Activated CD4-positive, alpha-beta T cell treated with anti-CD3 and anti-CD28 coated beads, Interleukin-2, amount 50 U/mL, for 24 hours (primary cell): ENCODE measurements at regions not wholly inside any gene's neighbourhood (a gene's known extent, or its start where the extent isn't known, plus 50 kb on each side); places are given as distances from the start of the nearest gene placed in this dataset.

ENCODE experiments used
- DNase-seq, 2 donors: peaks; one replicate each; pipeline ENCODE4 v3.0.0-alpha.2; 2020; ENCODE audit warnings: low read depth in 1 of 2, low spot score in 1 of 2

GRCh38 chr2:204470178-204470620, 75.1 kb upstream of the PARD3B start:
- DNase-seq: no peak

GRCh38 chr2:204470621-204471196, 74.6 kb upstream of the PARD3B start:
- no peak for DNase-seq

GRCh38 chr2:204472375-204472774, 72.9 kb upstream of the PARD3B start:
- no peak for DNase-seq

- DNase-seq: no peak
Measured at GRCh38 chr2:204473224-204473623, 72.1 kb upstream of the PARD3B start.

- DNase-seq: no peak
Measured at GRCh38 chr2:204475399-204475798, 69.9 kb upstream of the PARD3B start.

GRCh38 chr2:204477358-204477950, 67.8 kb upstream of the PARD3B start:
- no peak for DNase-seq

GRCh38 chr2:204479557-204479956, 65.7 kb upstream of the PARD3B start:
- DNase-seq: no peak

GRCh38 chr2:204480676-204481075, 64.6 kb upstream of the PARD3B start:
- DNase-seq: no peak

- no peak for DNase-seq
Measured at GRCh38 chr2:204483608-204484081, 61.6 kb upstream of the PARD3B start.

- DNase-seq: no peak
Measured at GRCh38 chr2:204486321-204486720, 59.0 kb upstream of the PARD3B start.

GRCh38 chr2:204486805-204487204, 58.5 kb upstream of the PARD3B start:
- no peak for DNase-seq

- no peak for DNase-seq
Measured at GRCh38 chr2:204487447-204488229, 57.6 kb upstream of the PARD3B start.

GRCh38 chr2:204491528-204491927, 53.7 kb upstream of the PARD3B start:
- DNase-seq: no peak

GRCh38 chr2:204492417-204492816, 52.9 kb upstream of the PARD3B start:
- no peak for DNase-seq

GRCh38 chr2:204494681-204495080, 50.6 kb upstream of the PARD3B start:
- DNase-seq: no peak

GRCh38 chr2:204495381-204495780, 49.9 kb upstream of the PARD3B start:
- DNase-seq: no peak
